GM12878 (cell line): ENCODE measurements at regions not wholly inside any gene's neighbourhood (a gene's known extent, or its start where the extent isn't known, plus 50 kb on each side); places are given as distances from the start of the nearest gene placed in this dataset.

Source experiments
- ATAC-seq: fragments of 200-7000 bp; cut with Tn5 transposase; 3 replicates; pipeline ENCODE4 v1.9.1; 2020; ENCODE audit warnings: mild to moderate bottlenecking, moderate library complexity
- BruUV-seq: library from RNA; stranded (reverse); fragments of 400-500 nt; replicated peaks from 2 replicates; lab custom pipeline; 2021; lab: Mats Ljungman, UMichigan
- CTCF ChIA-PET: fragments of 300-600 bp; sonication (Branson Sonifier 250); formaldehyde crosslinking; extraction: SDS; loops from one replicate; lab custom pipeline; 2021; ENCODE audit warnings: inconsistent platforms; lab: Yijun Ruan, JAX
- POLR2A ChIA-PET: fragments of 350-600 bp; formaldehyde crosslinking; extraction: SDS; loops from one replicate; lab custom pipeline; 2021; ENCODE audit warnings: inconsistent platforms; lab: Charles Lee
- RAD21 ChIA-PET: fragments of 300-600 bp; sonication (Branson Sonifier 250); formaldehyde crosslinking; loops from one replicate; lab custom pipeline; 2023; ENCODE audit warnings: antibody characterized with exemption; ENCODE audit not compliant: unreplicated experiment; lab: Charles Lee
- SMC1A ChIA-PET: fragments of 300-600 bp; sonication (Branson Sonifier 250); formaldehyde crosslinking; loops from one replicate; lab custom pipeline; 2023; ENCODE audit not compliant: unreplicated experiment, uncharacterized antibody; lab: Charles Lee
- DNase-seq: peaks from one replicate; pipeline ENCODE4 v3.0.0-alpha.2; 2011; ENCODE audit warnings: low read depth, low spot score
- FAIRE-seq: peaks from 3 replicates; lab custom pipeline; 2011; peaks lifted over from hg19 to GRCh38; lab: Jason Lieb, UNC
- H2AFZ ChIP-seq: 2 replicates; pipeline ENCODE4 v1.6.0; 2011; ENCODE audit warnings: low read depth, low read length, control low read depth; ENCODE audit not compliant: control insufficient read depth
- H3K27ac ChIP-seq: 2 replicates; pipeline ENCODE4 v1.5.1; 2011; ENCODE audit warnings: control low read depth; ENCODE audit not compliant: control insufficient read depth, insufficient read depth
- H3K27me3 ChIP-seq, 2 experiments: replicated peaks in 1 of 2; 2 replicates each; pipeline versions ENCODE4 v1.6.0 to v1.6.1; 2011; ENCODE audit warnings: low read length in 1 of 2; ENCODE audit not compliant: control insufficient read depth in 2 of 2, insufficient read depth in 2 of 2
- H3K36me3 ChIP-seq, 2 experiments: 2 replicates each; pipeline ENCODE4 v1.5.1; 2011; ENCODE audit warnings: low read length in 1 of 2; ENCODE audit not compliant: control insufficient read depth in 2 of 2, insufficient read depth in 2 of 2
- H3K4me1 ChIP-seq: 2 replicates; pipeline ENCODE4 v1.6.1; 2011; ENCODE audit warnings: mild to moderate bottlenecking, low read length, moderate library complexity, mixed read lengths; ENCODE audit not compliant: control insufficient read depth, insufficient read depth
- H3K4me2 ChIP-seq: 2 replicates; pipeline ENCODE4 v1.6.0; 2011; ENCODE audit warnings: control low read depth; ENCODE audit not compliant: control insufficient read depth, insufficient read depth
- H3K4me3 ChIP-seq: fragments of 200-600 bp; sonication (generic); 2 replicates; pipeline ENCODE4 v1.5.1; 2016
- H3K79me2 ChIP-seq: 2 replicates; pipeline ENCODE4 v1.6.0; 2011; ENCODE audit warnings: low read length; ENCODE audit not compliant: control insufficient read depth, insufficient read depth
- H3K9ac ChIP-seq: 2 replicates; pipeline ENCODE4 v1.8.0; 2011; ENCODE audit warnings: low read length, control low read depth, mixed read lengths; ENCODE audit not compliant: control insufficient read depth, insufficient read depth
- H3K9me3 ChIP-seq: replicated peaks from 3 replicates; pipeline ENCODE4 v1.5.1; 2011; ENCODE audit warnings: mild to moderate bottlenecking, low read length; ENCODE audit not compliant: control insufficient read depth, insufficient read depth
- H4K20me1 ChIP-seq: 2 replicates; pipeline ENCODE4 v1.6.0; 2011; ENCODE audit not compliant: control insufficient read depth, insufficient read depth
- CHD1 ChIP-seq: IDR thresholded peaks from 2 replicates; pipeline ENCODE4 v1.6.1; 2012; ENCODE audit warnings: low read depth, low read length, improper control_type of control experiment
- FOXK2 ChIP-seq: fragments of 450-650 bp; IDR thresholded peaks from 2 replicates; pipeline ENCODE4 v1.6.1; 2017; ENCODE audit warnings: mild to moderate bottlenecking, moderate library complexity
- GATAD2B ChIP-seq: fragments of 450-650 bp; conservative IDR thresholded peaks from 2 replicates; pipeline ENCODE4 v1.6.1; 2017; ENCODE audit warnings: low read depth, mild to moderate bottlenecking, moderate library complexity
- HDAC6 ChIP-seq: fragments of 200-600 bp; sonication (generic); IDR thresholded peaks from one replicate; pipeline ENCODE4 v1.8.0; 2017; ENCODE audit warnings: antibody characterized with exemption; ENCODE audit not compliant: unreplicated experiment
- SREBF1 ChIP-seq: IDR thresholded peaks from 2 replicates; pipeline ENCODE4 v1.6.1; 2012; ENCODE audit warnings: mild to moderate bottlenecking, low read length
- ZNF274 ChIP-seq: IDR thresholded peaks from one replicate; pipeline ENCODE4 v1.8.0; 2011; ENCODE audit not compliant: insufficient read length, insufficient read depth
- WGBS: methylation state at CpG from one replicate; pipeline ENCODE4 v1.1.6; 2016; ENCODE audit warnings: low lambda C conversion rate; ENCODE audit not compliant: insufficient replicate concordance, insufficient coverage; ENCODE audit errors: missing lambda C conversion rate; 5-methylcytosine and 5-hydroxymethylcytosine counted together
- in situ Hi-C: fragments of 300-500 bp; cut with MboI; formaldehyde crosslinking; loops from 9 replicates; pipeline ENCODE4 v1.14.3; 2018; ENCODE audit warnings: mixed read lengths
- intact Hi-C: fragments of 100-400 bp; cut with micrococcal nuclease; formaldehyde crosslinking; loops from one replicate; pipeline ENCODE4 v1.14.2; 2022; ENCODE audit not compliant: unreplicated experiment
- TF ChIP-seq, protein P1 (sequence below): fragments of 450-650 bp; formaldehyde crosslinking; IDR thresholded peaks from 2 replicates; pipeline ENCODE4 v1.4.0; 2020; ENCODE audit warnings: mild to moderate bottlenecking, moderate library complexity
- TF ChIP-seq, protein P2 (sequence below): fragments of 450-650 bp; IDR thresholded peaks from 2 replicates; pipeline ENCODE4 v1.6.1; 2017; ENCODE audit warnings: borderline replicate concordance

DNA sequence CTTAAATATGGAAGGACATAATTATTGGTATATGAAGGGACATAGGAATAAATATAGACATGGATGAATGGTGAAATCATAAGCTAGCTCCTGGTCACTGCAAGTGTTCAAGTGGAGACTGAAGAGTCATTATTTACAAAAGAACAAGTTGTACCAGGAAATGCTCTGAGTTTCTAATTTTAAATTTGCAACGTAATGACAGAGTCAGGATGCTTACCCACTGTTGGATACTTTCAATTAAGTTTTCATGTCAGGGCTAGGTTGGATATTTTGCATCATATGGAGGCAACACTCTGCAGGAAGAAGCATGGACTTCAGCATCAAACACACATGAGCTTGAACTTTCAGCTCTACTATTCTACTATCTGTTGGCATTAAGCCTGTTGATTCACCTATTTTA, 499.6 kb upstream of the C1orf87 start (continued):
- no peak for TF ChIP-seq FOXK2
- no peak for TF ChIP-seq HDAC6
- TF ChIP-seq, protein P1, sequence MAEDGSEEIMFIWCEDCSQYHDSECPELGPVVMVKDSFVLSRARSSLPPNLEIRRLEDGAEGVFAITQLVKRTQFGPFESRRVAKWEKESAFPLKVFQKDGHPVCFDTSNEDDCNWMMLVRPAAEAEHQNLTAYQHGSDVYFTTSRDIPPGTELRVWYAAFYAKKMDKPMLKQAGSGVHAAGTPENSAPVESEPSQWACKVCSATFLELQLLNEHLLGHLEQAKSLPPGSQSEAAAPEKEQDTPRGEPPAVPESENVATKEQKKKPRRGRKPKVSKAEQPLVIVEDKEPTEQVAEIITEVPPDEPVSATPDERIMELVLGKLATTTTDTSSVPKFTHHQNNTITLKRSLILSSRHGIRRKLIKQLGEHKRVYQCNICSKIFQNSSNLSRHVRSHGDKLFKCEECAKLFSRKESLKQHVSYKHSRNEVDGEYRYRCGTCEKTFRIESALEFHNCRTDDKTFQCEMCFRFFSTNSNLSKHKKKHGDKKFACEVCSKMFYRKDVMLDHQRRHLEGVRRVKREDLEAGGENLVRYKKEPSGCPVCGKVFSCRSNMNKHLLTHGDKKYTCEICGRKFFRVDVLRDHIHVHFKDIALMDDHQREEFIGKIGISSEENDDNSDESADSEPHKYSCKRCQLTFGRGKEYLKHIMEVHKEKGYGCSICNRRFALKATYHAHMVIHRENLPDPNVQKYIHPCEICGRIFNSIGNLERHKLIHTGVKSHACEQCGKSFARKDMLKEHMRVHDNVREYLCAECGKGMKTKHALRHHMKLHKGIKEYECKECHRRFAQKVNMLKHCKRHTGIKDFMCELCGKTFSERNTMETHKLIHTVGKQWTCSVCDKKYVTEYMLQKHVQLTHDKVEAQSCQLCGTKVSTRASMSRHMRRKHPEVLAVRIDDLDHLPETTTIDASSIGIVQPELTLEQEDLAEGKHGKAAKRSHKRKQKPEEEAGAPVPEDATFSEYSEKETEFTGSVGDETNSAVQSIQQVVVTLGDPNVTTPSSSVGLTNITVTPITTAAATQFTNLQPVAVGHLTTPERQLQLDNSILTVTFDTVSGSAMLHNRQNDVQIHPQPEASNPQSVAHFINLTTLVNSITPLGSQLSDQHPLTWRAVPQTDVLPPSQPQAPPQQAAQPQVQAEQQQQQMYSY = no peak
- no peak for TF ChIP-seq CHD1
- TF ChIP-seq SREBF1 = no peak
- TF ChIP-seq, protein P2, sequence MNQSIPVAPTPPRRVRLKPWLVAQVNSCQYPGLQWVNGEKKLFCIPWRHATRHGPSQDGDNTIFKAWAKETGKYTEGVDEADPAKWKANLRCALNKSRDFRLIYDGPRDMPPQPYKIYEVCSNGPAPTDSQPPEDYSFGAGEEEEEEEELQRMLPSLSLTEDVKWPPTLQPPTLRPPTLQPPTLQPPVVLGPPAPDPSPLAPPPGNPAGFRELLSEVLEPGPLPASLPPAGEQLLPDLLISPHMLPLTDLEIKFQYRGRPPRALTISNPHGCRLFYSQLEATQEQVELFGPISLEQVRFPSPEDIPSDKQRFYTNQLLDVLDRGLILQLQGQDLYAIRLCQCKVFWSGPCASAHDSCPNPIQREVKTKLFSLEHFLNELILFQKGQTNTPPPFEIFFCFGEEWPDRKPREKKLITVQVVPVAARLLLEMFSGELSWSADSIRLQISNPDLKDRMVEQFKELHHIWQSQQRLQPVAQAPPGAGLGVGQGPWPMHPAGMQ = no peak
- TF ChIP-seq ZNF274 = no peak

DNA sequence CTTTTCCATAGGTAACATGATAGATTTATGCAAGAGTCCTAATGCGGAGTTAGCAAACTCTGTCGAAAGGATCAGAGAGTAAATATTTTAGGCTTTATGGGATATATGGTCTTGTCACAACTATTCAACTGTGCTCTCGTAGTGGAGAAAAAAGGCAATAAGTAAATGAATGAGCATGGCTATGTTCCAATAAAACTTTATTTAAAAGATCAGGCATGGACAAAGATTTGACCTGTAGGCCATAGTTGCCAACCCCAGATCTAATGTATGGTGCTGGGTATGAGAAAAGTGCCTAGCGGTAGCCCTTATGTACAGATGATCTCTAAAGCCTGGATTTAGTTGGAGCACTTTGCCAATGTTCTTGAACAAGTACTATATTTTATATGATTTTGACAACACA, 498.8 kb upstream of the C1orf87 start:
- Histone ChIP-seq H3K4me1 (no peaks in the 10 kb centered on the region), H2AFZ (no peak overlapping the region), H4K20me1 (no peaks in the 10 kb centered on the region; the same call in 1 of the 2 replicates), H3K4me3 (no peak overlapping the region), H3K9me3 (no peaks in the 10 kb centered on the region), H3K27ac (no peak overlapping the region), H3K36me3 (no peaks in the 10 kb centered on the region), H3K4me2 (no peak overlapping the region), H3K79me2 (no peaks in the 10 kb centered on the region), H3K27me3 (no peaks in the 10 kb centered on the region), H3K9ac (no peak overlapping the region)
- RAD21 ChIA-PET = no interaction called here
- ATAC-seq (no peak), DNase-seq (no peak), FAIRE-seq (no peak)
- TF ChIP-seq GATAD2B = no peak
- SMC1A ChIA-PET = interaction anchor here (1.2 kb wide), 1 partner anchor 9 kb away, joined by 3 read pairs; no protein-coding TSS in a partner anchor
- POLR2A ChIA-PET = no interaction called here
- CTCF ChIA-PET = interaction anchor here (1.2 kb wide), 1 partner anchor 12 kb away, joined by 3 read pairs; no protein-coding TSS in a partner anchor
- in situ Hi-C loops = no loop called here
- 17% methylated on average over 4 of the region's 4 CpGs for WGBS
- intact Hi-C loops = no loop called here
- no TSS peak for BruUV-seq
